Stimulated activated CD8-positive, alpha-beta memory T cell treated with anti-CD3 and anti-CD28 coated beads, Interleukin-12 subunit alpha, Interleukin-12 subunit beta, amount 100 ng/mL, for 4 hours (primary cell): ENCODE measurements at regions not wholly inside any gene's neighbourhood (a gene's known extent, or its start where the extent isn't known, plus 50 kb on each side); places are given as distances from the start of the nearest gene placed in this dataset.

ENCODE experiments used
- DNase-seq: peaks from one replicate; pipeline ENCODE4 v3.0.0-alpha.2; 2020; ENCODE audit warnings: low read depth

- no peak for DNase-seq
These were observed 52.4 kb upstream of the TRIO start for GRCh38 chr5:14090755-14091154.

DNA sequence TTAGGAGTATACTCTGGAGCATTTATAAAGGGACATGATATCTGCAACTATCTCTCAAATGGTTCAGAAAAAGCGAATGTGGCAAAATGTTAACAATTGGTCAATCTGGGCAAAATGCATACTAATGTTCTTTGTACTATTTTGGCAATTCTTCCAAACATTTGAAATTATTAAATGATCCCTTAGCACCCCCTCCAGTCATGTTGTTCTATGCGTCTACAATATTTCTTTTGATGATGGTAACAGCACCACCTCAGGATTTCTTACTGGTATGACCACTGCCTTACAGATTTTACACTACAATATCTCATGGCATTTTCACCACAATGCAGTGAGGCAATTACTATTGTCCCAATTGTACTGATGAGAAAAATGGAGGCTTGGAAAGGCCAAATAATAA lies 52.9 kb upstream of the TRIO start:
- DNase-seq, result no peak

GRCh38 chr5:14089198-14089597 lies 53.9 kb upstream of the TRIO start:
- DNase-seq, result no peak

DNA sequence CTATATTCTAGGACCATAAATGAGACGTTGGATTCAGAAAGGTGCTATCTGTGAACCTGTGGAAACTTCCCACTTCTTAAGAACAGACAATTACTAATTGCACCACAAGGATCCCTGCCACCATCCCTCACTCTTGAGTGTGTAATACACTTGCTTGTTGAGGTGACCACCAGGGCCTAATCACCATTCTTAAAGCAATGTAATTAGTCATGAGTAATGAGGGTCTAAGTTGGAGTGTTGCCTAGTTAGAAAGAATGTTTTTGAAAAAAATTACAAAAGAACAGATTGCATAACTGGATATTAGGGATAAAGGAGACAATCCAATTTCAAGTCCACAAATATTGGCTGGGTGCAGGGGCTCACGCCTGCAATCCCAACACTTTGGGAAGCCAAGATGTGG lies 56.9 kb upstream of the TRIO start:
- no peak for DNase-seq

- no peak for DNase-seq
These were observed 60.2 kb upstream of the TRIO start for GRCh38 chr5:14082973-14083372.

- no peak for DNase-seq
These were observed 60.6 kb upstream of the TRIO start for GRCh38 chr5:14082523-14082922.

DNA sequence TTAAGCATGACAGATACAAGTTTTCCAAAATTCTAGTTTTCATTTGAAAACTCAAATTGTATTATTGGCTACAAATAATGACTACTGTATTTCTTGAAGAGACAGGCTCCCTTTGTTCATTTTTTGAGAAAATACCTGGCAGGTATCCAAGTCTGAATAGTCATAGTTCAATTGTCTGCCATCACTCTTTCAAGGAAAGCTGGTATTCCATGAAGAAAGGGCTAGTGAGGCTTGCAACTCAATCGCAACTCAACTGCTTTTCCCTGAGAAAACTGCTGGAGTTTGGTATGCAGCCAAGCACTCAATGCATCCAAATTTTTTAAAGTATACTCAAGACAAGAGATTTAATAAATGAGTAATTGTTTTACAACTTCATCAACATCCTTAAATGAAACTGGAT lies 61.4 kb upstream of the TRIO start:
- no peak for DNase-seq

GRCh38 chr5:14078716-14079115 lies 64.4 kb upstream of the TRIO start:
- DNase-seq, result no peak

DNA sequence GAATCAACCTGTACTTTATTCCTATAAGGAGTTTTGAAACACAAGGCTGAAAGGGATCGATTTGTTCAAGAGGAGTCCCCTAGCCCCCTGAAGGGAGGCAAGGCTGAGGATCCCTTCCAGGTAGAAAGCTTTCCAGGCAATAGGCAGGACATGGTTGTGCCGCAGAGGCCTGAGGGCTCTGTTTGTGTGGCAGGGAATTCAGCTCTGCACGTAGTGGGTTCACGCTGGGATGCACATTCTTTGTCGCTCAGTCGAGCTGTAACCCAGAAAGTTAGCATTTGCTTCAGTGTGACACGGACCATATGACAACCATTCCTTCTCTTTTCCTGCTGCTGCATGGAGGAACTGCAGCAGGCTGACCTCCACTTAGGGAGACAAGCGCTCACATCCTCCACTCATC lies 65.6 kb upstream of the TRIO start:
- no peak for DNase-seq

DNA sequence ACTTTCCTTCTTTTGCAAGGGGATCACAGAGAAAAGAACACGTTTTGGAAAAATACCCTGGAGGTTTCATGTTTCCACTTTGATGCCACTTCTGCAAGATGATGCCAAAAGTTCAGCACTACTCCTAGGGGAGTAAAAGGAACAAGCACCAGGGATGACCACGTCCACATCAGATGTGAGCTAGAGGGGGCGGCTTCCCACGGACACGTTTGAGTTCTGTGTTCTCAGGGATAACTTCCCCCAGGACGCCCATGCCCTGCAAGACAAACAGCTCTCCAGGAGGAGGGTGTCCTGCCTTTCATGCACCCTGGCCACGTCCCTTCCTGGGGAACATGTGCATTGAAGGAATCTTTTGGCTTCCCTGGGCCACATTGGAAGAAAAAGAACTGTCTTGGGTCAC lies 66.6 kb upstream of the TRIO start:
- DNase-seq, result no peak

DNA sequence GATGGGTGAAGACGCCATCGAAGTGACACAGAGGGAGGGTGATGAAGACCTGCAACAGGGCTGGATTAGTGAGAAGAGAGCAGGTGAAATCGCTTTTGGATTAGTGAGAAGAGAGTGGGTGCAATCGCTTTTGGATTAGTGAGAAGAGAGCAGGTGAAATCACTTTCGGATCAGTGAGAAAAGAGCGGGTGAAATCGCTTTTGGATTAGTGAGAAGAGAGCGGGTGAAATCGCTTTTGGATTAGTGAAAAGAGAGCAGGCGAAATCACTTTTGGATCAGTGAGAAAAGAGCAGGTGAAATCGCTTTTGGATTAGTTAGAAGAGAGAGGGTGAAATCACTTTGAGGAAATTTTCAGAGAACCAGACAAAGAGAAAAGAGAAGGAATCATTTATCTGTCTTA lies 67.2 kb upstream of the TRIO start:
- no peak for DNase-seq

DNA sequence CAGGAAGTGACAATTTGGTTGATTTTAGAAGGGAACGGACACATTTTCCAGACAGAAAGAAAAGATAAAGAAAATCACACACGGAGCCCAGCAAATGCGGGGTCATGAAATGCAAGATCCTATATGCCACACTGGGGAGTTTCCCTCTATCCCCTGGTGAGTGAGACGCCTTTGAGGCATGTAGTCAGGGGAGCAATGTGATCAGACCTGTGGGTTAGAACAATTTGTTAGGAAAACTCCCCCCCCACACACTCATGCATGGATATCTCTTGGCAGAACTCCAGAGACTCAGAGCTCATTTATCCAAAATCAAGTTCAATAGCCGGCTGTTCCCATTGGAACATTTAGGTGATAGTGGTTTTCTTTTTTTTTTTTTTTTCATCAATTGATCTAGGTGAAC lies 71.7 kb upstream of the TRIO start:
- DNase-seq, result no peak

DNA sequence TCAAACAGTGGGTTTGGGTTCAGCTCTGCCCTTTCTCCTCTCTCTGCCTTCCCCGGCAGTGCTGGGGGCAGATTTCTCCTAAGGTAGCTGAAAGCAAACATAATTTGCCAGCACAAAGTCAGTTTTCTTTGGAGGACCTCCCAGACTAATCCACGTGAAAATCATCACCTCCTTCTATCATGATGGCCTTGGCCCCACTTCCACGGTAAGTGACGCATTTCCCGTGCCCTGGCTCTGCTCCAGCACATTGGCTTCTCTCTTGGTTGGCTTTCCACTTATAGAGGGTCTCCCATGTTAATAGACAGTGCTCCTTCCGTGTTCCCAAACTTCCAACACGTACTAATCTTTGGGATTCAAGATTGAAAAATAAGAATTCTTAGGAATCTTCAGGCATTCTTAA lies 74.1 kb upstream of the TRIO start:
- no peak for DNase-seq

DNA sequence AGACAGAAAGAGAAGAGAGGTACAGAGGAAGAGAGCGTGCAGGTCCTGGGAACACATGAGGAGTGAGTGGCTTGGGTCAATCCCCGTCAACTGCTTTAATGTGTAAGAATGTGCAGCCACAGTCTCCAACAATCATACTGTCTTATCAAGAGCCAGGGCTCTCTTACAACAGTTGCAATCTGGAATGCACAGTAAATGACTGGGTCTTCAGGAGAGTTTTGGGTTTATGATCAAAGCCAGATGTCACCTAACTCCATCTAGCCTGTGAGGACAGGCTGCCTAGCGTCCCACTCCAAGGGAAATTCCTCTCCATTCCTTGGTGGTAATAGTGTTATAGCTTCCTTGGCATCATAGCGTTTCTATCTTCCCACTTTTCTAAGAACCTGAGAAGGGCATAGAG lies 75.0 kb upstream of the TRIO start:
- DNase-seq, result no peak

DNA sequence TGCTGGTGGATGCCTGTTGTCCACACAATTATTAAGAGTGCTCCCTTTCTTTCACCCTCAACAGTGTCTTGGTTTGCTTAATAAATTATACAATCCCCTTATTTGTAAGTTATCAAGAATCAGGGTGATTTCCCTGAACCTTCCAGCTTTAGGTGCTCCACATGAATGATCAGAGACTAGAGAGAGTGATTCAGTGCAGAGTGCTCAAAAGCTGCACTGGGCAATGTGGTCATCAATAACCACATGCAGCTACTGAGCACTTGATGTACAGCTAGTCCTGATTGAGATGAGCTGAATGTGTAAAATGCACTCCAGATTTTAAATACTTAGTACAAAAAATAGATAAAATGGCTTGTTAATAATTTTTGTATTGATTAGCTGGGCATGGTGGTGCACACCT lies 76.8 kb upstream of the TRIO start:
- DNase-seq, result no peak

GRCh38 chr5:14064841-14065240 lies 78.3 kb upstream of the TRIO start:
- DNase-seq, result no peak

DNA sequence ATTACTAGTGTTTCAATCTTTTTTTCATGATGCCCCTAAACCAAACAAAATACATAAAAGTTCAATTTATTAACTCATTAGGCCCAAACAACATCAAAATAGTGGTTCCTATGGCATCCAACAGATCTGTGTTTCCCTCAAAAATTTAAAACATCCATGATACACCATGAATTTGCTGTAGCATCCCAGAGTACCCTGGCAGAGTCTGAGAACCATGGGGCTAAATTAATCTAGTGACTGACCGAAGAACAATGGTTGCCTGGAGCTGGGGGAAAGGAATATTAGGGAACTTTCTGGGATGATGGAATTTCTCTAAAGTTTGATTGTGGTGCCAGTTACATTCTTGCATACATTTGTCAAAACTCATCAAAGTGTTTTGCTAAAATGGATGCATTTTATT lies 79.5 kb upstream of the TRIO start:
- no peak for DNase-seq

- no peak for DNase-seq
These were observed 80.0 kb upstream of the TRIO start for GRCh38 chr5:14063138-14063537.

DNA sequence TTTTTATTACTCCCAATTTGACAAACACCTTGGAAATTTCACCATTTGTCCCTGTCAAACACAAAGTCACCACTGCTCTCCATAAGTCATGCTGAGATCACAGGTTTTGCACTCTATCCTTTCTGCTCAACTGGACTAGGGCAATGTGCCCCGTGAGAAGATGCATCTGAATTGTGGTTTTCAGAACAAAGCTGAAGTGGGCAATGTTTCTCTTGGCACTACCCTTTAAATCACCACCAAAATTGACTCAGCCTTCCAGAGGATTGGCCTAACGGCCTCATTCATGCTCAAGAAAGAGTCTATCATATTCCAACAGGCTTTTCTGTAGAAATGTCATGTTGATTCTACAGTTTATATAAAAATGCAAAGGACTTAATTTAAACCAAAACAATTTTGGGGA lies 81.0 kb upstream of the TRIO start:
- no peak for DNase-seq

- no peak for DNase-seq
These were observed 82.0 kb upstream of the TRIO start for GRCh38 chr5:14061106-14061505.

- DNase-seq, result no peak
These were observed 82.9 kb upstream of the TRIO start for GRCh38 chr5:14060218-14060617.

- no peak for DNase-seq
These were observed 83.3 kb upstream of the TRIO start for GRCh38 chr5:14059810-14060209.

- no peak for DNase-seq
These were observed 85.9 kb upstream of the TRIO start for GRCh38 chr5:14057289-14057688.

DNA sequence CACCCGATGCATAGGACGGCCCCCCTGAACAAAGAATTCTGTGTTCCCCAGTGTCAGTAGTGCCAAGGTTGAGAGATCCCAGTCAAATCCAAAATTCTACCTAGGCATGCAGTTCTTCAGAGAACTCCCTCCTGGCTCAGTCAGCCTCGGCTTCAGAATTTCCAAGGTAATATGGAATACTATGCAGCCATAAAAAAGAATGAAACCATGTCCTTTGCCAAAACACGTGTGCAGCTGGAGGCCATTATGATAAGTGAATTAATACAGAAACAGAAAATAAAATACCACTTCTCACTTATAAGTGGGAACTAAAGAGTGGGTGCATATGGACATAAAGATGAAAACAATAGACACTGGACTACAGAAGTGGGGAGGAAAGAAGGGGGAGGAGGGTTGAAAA lies 87.1 kb upstream of the TRIO start:
- DNase-seq, result no peak
